ENCODE measurements at regions not wholly inside any gene's neighbourhood (a gene's known extent, or its start where the extent isn't known, plus 50 kb on each side); places are given as distances from the start of the nearest gene placed in this dataset.

- TF ChIP-seq, protein P1, sequence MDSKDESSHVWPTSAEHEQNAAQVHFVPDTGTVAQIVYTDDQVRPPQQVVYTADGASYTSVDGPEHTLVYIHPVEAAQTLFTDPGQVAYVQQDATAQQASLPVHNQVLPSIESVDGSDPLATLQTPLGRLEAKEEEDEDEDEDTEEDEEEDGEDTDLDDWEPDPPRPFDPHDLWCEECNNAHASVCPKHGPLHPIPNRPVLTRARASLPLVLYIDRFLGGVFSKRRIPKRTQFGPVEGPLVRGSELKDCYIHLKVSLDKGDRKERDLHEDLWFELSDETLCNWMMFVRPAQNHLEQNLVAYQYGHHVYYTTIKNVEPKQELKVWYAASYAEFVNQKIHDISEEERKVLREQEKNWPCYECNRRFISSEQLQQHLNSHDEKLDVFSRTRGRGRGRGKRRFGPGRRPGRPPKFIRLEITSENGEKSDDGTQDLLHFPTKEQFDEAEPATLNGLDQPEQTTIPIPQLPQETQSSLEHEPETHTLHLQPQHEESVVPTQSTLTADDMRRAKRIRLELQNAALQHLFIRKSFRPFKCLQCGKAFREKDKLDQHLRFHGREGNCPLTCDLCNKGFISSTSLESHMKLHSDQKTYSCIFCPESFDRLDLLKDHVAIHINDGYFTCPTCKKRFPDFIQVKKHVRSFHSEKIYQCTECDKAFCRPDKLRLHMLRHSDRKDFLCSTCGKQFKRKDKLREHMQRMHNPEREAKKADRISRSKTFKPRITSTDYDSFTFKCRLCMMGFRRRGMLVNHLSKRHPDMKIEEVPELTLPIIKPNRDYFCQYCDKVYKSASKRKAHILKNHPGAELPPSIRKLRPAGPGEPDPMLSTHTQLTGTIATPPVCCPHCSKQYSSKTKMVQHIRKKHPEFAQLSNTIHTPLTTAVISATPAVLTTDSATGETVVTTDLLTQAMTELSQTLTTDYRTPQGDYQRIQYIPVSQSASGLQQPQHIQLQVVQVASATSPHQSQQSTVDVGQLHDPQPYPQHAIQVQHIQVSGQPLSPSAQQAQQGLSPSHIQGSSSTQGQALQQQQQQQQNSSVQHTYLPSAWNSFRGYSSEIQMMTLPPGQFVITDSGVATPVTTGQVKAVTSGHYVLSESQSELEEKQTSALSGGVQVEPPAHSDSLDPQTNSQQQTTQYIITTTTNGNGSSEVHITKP (IDR thresholded peaks at IDR 0.05; ENCODE audit: partially characterized antibody), result no peak
- TF ChIP-seq HDAC3 (IDR thresholded peaks at IDR 0.05; ENCODE audit: borderline replicate concordance, partially characterized antibody) (no peak), ZNF24 (IDR thresholded peaks at IDR 0.05) (no peak), ZNF551 (CRISPR knock-in tag; IDR thresholded peaks at IDR 0.05) (no peak)
Measured at GRCh38 chr7:15921576-15921975, 235.1 kb upstream of the MEOX2 start (continued).

GRCh38 chr7:15920953-15921352 is 234.5 kb upstream of the MEOX2 start:
- no TSS peak for BruUV-seq (replicated peaks)
- Histone ChIP-seq H3K4me2 (ENCODE audit: insufficient read depth, low read length) (no peak overlapping the region), H3K9me1 (ENCODE audit: control insufficient read depth, insufficient read depth, low read length) (no peaks in the 10 kb centered on the region), H4K20me1 (replicated peaks; ENCODE audit: control insufficient read depth, insufficient read depth, low read length) (no peaks in the 10 kb centered on the region), H3K79me2 (ENCODE audit: control insufficient read depth, insufficient read depth, low read length) (no peaks in the 10 kb centered on the region), H3K9ac (ENCODE audit: insufficient read depth in 1 of 2, low read depth in 2 of 2, low read length in 2 of 2) (no peak overlapping the region), H3K4me3 (no peak overlapping the region), H3K4me1 (replicated peaks in 1 of 2; ENCODE audit: control insufficient read depth in 2 of 2, insufficient read depth in 2 of 2, low read length in 2 of 2) (no peaks in the 10 kb centered on the region), H3K27ac (ENCODE audit: extremely low read depth, low read depth, low read length) (no peak overlapping the region), H3K27me3 (ENCODE audit: control insufficient read depth in 2 of 2, insufficient read depth in 2 of 2, low read length in 2 of 2) (no peaks in the 10 kb centered on the region), H2AFZ (ENCODE audit: low read depth, low read length) (no peak overlapping the region), H3K36me3 (ENCODE audit: control insufficient read depth, insufficient read depth, low read length) (no peaks in the 10 kb centered on the region), H3K9me3 (replicated peaks; ENCODE audit: control insufficient read depth, insufficient read depth, low read depth, low read length) (no peaks in the 10 kb centered on the region)
- in situ Hi-C loops (cut with MboI), result no loop called here
- DNase-seq (ENCODE audit: extremely low read depth in 1 of 4, low spot score in 3 of 4) (no peak), FAIRE-seq (no peak), ATAC-seq (no peak)
- WGBS (ENCODE audit: insufficient coverage, low coverage, missing lambda C conversion rate), result 1% methylated on average over 7 of the region's 7 CpGs
- POLR2A ChIA-PET, result no interaction called here
- intact Hi-C loops (cut with micrococcal nuclease), result no loop called here
- CTCF ChIA-PET (ENCODE audit: low intra/inter-chr PET ratio), result no interaction called here
- TF ChIP-seq THRAP3 (IDR thresholded peaks at IDR 0.05; ENCODE audit: borderline replicate concordance), result no peak
- no peak for TF ChIP-seq ZNF695 (CRISPR knock-in tag; IDR thresholded peaks at IDR 0.05)
- TF ChIP-seq MXI1 (IDR thresholded peaks at IDR 0.05; ENCODE audit: low read depth, low read length), result no peak
- no peak for TF ChIP-seq KLF13 (tag; IDR thresholded peaks at IDR 0.05; ENCODE audit: borderline replicate concordance, low read depth)
- TF ChIP-seq, protein P2, sequence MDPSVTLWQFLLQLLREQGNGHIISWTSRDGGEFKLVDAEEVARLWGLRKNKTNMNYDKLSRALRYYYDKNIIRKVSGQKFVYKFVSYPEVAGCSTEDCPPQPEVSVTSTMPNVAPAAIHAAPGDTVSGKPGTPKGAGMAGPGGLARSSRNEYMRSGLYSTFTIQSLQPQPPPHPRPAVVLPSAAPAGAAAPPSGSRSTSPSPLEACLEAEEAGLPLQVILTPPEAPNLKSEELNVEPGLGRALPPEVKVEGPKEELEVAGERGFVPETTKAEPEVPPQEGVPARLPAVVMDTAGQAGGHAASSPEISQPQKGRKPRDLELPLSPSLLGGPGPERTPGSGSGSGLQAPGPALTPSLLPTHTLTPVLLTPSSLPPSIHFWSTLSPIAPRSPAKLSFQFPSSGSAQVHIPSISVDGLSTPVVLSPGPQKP (CRISPR knock-in tag; IDR thresholded peaks at IDR 0.05), result no peak
- TF ChIP-seq SMARCA4 (IDR thresholded peaks at IDR 0.05), result no peak
- no peak for TF ChIP-seq TRIM24 (IDR thresholded peaks at IDR 0.05)
- no peak for TF ChIP-seq ZBTB17 (CRISPR knock-in tag; IDR thresholded peaks at IDR 0.05)
- no peak for TF ChIP-seq MYNN (IDR thresholded peaks at IDR 0.05)
- no peak for TF ChIP-seq MYNN (CRISPR knock-in tag; IDR thresholded peaks at IDR 0.05)
- TF ChIP-seq ATF1 (CRISPR knock-in tag; IDR thresholded peaks at IDR 0.05), result no peak
- TF ChIP-seq ATF1 (tag; IDR thresholded peaks at IDR 0.05), result no peak
